ACHN (cell line): ENCODE measurements at regions not wholly inside any gene's neighbourhood (a gene's known extent, or its start where the extent isn't known, plus 50 kb on each side); places are given as distances from the start of the nearest gene placed in this dataset.
"Not testable (repeated sequence)": the region's sequence is repeated elsewhere in the genome, so short reads cannot be mapped to it uniquely, and the experiment has no call there.

Experiments
- DNase-seq: peaks from one replicate; pipeline ENCODE4 v3.0.0-alpha.2; 2015
- in situ Hi-C: cut with HindIII; loops from 2 replicates; pipeline ENCODE4 v1.10.0; 2017; ENCODE audit warnings: low sequenced_read_pairs, low pct_ligation_motif_present, low pct_unique_long_range_greater_than_20kb

GRCh38 chr2:163173591-163173990, 335.0 kb upstream of the KCNH7 start:
- in situ Hi-C loops: no loop called here
- no peak for DNase-seq

GRCh38 chr2:163171786-163172530, 333.4 kb upstream of the KCNH7 start:
- in situ Hi-C loops: no loop called here
- DNase-seq: no peak

GRCh38 chr2:163157891-163158496, 319.4 kb upstream of the KCNH7 start:
- DNase-seq: peak; percentile 54
- in situ Hi-C loops: no loop called here

- in situ Hi-C loops: no loop called here
- no peak for DNase-seq
Measured at GRCh38 chr2:163157411-163157810, 318.8 kb upstream of the KCNH7 start.

GRCh38 chr2:163155925-163156324, 317.4 kb upstream of the KCNH7 start:
- in situ Hi-C loops: no loop called here

GRCh38 chr2:163155279-163155883, 316.8 kb upstream of the KCNH7 start:
- DNase-seq: peak; percentile 63

More at GRCh38 chr2:163155925-163156324, 317.4 kb upstream of the KCNH7 start:
- DNase-seq: no peak

DNA sequence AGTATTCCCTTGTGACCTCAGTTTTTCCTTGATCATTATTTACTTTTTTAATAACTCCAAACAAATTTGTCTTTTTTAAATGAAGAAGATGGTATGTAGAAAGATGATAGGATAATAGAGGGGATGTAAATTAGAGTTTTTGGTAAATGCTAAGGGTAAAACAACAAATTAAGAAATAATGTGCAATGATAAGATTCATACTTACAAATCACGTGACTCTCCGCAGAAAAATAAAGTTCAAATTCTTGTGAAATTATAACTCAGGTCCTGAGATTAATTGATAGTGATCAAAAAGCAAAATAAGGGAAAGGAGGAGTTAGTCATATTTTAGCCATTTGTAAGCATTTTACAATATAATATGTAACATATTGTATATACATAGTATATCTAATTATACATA, 304.1 kb upstream of the KCNH7 start:
- DNase-seq: no peak
- in situ Hi-C loops: loop anchor here (25.0 kb wide), 1 partner anchor 255 kb away; no protein-coding TSS in a partner anchor

More at GRCh38 chr2:163155279-163155883, 316.8 kb upstream of the KCNH7 start:
- in situ Hi-C loops: no loop called here

GRCh38 chr2:163138947-163139346, 300.4 kb upstream of the KCNH7 start:
- in situ Hi-C loops: loop anchor here (25.0 kb wide), 1 partner anchor 252 kb away; no protein-coding TSS in a partner anchor
- no peak for DNase-seq

DNA sequence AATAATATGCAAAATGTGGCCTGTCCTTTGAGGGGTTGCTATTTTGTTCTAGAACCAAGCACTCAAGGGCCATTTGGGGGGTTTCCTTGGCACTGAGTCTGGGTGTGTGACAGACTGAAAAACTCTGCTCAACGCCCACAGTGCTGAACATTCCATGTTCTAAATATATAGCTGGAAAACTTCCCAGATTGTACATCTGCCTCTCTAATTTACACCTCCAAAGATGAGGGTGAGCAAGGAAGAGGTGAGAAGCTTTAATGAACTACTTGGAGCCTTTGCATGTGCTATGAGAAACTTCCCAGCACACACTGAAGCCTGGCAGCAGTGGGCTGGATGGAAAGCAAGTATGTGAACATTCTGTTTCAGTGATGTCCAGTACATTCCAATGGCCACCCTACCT, 296.7 kb upstream of the KCNH7 start:
- in situ Hi-C loops: loop anchor here (25.0 kb wide), 1 partner anchor 248 kb away; no protein-coding TSS in a partner anchor
- no peak for DNase-seq

GRCh38 chr2:163133602-163134001, 295.0 kb upstream of the KCNH7 start:
- in situ Hi-C loops: loop anchor here (25.0 kb wide), 1 partner anchor 246 kb away; no protein-coding TSS in a partner anchor
- no peak for DNase-seq

GRCh38 chr2:163132850-163133249, 294.3 kb upstream of the KCNH7 start:
- DNase-seq: peak; percentile 60
- in situ Hi-C loops: loop anchor here (25.0 kb wide), 1 partner anchor 246 kb away; no protein-coding TSS in a partner anchor

DNA sequence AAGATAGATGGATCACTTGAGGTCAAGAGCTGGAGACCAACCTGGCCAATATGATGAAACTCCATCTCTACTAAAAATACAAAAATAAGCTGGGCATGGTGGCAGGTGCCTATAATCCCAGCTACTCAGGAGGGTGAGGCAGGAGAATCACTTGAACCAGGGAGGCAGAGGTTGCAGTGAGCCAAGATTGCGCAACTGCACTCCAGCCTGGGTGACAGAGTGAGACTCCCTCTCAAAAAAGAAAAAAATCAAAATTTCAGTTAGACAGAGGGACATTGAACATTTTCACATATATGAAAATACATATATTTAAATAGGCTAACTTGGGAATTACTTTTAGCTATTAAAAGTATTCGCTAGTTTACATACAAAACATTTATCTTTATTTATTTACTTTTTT, 293.6 kb upstream of the KCNH7 start:
- DNase-seq: not testable (repeated sequence)
- in situ Hi-C loops: loop anchor here (25.0 kb wide), 1 partner anchor 245 kb away; no protein-coding TSS in a partner anchor

GRCh38 chr2:163123526-163123925, 285.0 kb upstream of the KCNH7 start:
- no peak for DNase-seq
- in situ Hi-C loops: no loop called here

GRCh38 chr2:163122257-163122656, 283.7 kb upstream of the KCNH7 start:
- in situ Hi-C loops: no loop called here
- no peak for DNase-seq

- no peak for DNase-seq
- in situ Hi-C loops: no loop called here
Measured at GRCh38 chr2:163121483-163121882, 282.9 kb upstream of the KCNH7 start.

DNA sequence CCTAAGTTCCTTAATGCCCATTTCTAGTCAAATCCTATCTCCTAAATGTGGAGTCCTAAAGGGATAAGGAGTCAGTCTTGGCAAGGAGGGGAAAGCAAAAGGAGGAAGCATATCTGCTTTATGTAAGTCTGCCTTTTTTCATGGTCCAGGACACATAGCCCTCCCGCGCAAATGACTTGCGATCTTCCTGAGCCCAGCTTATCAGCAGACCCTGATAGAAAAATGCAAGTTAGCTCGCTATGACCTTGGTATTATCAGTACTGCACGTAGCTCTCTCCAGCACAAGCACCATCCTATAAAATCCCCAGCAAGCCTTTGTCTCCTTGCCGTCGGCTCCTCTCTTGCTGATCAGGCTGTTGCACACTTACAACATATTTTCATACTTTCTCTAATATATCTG, 281.4 kb upstream of the KCNH7 start:
- in situ Hi-C loops: no loop called here

GRCh38 chr2:163086940-163087339, 248.4 kb upstream of the KCNH7 start:
- DNase-seq: no peak
- in situ Hi-C loops: no loop called here

More for the DNA sequence above, 281.4 kb upstream of the KCNH7 start:
- DNase-seq: no peak

DNA sequence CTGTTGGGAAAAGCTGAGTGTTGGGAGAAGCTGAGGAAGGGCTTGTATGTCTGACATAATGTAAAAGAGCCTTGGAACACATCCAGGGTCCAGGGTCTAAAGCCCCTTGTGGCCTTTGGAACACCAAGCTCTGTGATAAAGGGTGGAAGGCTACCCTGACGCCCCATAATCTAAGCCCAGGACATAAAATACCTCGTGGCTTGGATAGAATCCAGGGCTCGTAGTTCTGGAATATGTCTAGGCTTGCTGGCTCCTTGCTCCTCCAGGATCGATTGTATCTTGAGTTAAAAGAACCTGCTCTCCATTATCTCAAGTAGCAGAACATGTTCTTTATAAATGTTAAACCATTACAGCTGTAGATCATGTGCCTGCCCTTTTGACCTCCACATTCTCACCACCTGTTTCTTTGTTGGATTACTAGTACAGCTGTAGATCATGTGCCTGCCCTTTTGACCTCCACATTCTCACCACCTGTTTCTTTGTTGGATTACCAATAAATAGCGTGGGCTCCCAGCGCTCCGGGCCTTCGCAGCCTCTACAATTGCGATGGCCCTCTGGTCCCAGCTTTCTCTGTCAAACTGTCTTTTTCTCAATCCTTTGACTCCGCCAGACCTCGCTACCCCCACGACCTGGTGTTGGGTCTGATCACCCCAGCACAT, 246.9 kb upstream of the KCNH7 start:
- in situ Hi-C loops, DNase-seq: not testable (repeated sequence)

GRCh38 chr2:163081754-163082153, 243.2 kb upstream of the KCNH7 start:
- in situ Hi-C loops: no loop called here
- DNase-seq: no peak
